ENCODE measurements at regions not wholly inside any gene's neighbourhood (a gene's known extent, or its start where the extent isn't known, plus 50 kb on each side); places are given as distances from the start of the nearest gene placed in this dataset.

DNA sequence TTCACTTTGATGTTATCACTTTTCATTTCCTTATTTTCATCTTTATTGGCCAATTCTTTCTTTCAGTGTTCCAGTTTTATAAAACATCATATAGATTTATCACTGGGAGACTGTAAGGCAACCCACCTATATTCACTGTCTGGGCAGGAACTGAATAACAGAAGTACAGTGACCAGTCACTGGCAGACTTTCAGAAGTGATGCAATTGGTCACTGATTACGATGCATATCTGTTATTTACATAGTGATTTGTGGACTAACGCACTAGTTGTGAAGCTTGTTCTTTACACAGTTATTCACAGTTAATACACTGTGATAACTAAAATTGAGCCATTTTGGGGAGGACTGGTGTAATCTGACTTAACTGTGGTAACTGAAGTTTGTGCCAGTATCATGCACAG lies 190.2 kb upstream of the DPH6 start:
- no peak for DNase-seq

GRCh38 chr15:35737441-35737840 lies 191.5 kb upstream of the DPH6 start:
- DNase-seq: no peak

- DNase-seq: no peak
Observed at GRCh38 chr15:35738370-35738769, 192.4 kb upstream of the DPH6 start.

GRCh38 chr15:35740761-35741160 lies 194.8 kb upstream of the DPH6 start:
- no peak for DNase-seq

DNA sequence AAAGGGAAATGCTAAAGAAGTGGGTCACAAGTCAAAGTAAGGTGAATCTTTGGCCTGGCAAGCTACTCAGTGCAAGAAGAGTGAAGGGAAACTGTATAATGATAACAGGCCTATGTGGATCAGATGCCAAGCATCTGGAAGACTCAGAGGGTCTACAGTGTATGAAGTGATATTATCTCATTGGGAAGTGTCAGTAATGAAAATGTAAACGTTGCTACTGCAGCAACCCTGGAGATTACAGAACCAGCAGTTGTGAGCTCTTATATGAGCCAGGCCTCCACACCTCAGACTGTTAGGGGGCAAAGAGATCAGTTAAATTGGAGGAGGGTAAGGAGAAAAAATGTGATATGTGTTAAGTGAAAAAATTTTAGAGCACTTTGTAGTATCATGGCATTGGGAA lies 195.4 kb upstream of the DPH6 start:
- DNase-seq: no peak

GRCh38 chr15:35741881-35742280 lies 195.9 kb upstream of the DPH6 start:
- no peak for DNase-seq

- no peak for DNase-seq
Observed at GRCh38 chr15:35743321-35743720, 197.4 kb upstream of the DPH6 start.

GRCh38 chr15:35746121-35746520 lies 200.2 kb upstream of the DPH6 start:
- no peak for DNase-seq

DNA sequence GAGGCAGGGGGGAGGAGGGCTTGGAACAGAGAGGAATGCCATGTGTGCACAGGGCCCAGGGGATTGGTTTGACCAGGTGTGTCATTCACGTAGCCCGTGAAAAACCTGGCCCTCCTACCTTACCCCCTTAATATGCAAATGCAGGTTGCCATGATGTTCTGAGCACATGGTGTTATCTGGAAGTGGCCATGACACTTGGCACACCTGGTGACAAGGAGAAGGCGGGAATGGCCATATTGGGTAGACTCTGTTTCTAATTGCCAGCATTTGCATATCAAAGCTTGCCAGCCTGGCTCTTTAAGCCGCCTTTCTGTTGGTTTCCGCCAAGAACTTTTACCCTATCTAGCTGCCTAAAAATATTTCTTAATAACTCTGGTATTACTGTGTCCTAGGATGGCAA lies 202.1 kb upstream of the DPH6 start:
- DNase-seq: no peak

DNA sequence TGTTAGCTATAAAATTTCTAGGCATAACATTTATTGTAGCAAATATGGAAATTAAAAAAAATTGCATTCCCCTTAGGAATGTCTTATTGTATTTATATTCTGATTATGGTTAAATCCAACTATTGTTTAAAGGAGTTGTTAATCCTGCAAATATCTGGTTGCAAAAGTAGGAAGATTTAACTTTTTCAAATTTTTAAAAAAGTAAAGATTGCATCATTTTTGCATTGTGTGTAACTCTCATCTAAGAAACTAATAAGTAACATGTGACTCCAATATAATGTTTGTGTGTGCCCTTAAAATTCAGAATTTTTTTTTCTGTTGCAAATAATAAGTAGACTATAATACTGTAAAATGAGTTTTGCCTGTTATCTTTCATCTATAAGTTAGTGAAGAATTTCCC lies 204.1 kb upstream of the DPH6 start:
- no peak for DNase-seq

DNA sequence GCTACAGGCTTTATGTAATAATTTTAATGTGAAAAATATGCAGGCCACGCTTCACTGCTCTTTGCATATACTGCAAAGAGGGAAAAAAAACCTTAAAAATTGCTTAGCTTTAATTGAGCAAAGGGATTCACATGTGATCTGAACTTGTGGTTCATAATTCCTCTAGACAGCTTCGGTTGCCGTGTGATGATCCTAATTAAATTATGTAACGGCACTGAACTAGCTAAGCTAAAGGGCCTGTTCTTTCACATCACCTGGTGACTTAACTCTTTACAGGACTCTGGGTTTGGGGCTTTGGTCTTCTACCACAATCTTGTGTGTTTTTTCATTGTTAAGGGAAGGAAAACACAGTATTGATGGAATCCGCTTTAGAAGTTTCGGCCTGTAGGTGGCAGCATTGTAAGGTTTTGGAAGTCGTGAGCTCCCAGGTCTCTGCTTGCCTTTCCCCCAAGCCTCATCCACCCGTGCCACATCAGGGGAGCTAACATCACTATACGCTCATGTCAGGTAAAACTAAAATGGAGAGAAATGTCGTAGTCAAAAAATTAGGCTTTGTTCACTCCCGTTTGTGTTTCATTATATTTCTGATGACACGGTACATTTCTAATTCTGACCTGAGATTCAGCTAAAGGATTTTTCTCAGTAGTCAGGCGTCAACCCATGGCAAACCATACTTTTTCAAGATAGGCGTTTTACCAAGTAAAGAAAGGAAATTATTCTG lies 205.6 kb upstream of the DPH6 start:
- DNase-seq: peak; percentile 67

DNA sequence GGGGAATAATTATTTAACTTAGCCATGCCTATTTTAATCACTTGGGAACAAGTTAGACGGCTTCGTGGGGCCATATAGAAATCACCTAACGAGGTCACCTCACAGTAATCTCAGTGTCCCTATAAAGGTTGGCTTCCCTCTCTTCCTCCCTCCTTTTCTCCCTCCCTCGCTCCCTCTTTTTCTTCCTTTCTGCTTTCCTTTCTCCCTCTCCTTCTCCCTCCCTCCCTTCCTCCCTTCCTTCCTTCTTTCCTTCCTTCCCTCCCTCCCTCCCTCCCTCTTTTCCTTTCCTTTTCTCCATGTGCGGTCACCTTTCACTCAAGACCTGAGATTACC lies 206.1 kb upstream of the DPH6 start:
- no peak for DNase-seq

DNA sequence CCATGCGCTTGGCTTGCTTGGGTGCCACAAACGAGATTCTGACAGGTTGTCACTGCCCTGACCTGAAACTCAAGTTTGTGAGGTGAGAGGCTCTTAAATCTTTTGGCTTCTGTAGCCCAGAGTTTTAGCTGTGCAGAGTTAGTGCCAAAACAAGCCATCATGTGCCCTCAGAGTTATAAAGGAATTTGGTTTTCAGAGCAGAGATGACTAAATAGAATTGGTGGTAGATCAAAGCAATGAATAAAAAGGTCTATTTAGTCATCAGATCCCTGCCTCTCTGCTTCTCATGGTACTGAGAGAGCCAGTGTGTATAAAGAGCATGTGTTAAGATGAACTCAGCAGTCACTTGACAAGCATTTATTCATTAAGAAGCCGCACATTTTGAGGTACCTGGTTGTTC lies 207.5 kb upstream of the DPH6 start:
- no peak for DNase-seq

- DNase-seq: no peak
Observed at GRCh38 chr15:35755237-35755802, 209.4 kb upstream of the DPH6 start.

DNA sequence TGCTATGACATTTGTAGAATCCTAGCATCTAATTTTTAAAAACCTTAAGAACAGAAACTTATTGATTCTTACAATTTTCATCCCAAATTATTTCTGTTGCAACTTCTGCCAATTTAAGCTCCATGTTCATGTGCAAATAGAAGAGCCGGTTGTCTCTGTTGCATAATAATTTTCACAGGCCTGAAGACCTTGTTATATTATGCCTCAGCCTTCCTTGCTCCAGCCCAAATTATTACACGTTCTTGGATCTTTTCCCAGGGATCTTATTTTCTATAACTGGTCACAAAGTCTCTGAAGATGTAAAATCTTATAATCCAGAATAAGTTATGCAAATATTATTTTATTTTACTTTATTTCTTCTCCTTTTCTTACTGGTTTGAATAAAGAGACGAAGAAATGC lies 210.7 kb upstream of the DPH6 start:
- DNase-seq: no peak

- DNase-seq: no peak
Observed at GRCh38 chr15:35757361-35757760, 211.4 kb upstream of the DPH6 start.

GRCh38 chr15:35757765-35758164 lies 211.8 kb upstream of the DPH6 start:
- no peak for DNase-seq

- no peak for DNase-seq
Observed at GRCh38 chr15:35764661-35765519, 218.9 kb upstream of the DPH6 start.

DNA sequence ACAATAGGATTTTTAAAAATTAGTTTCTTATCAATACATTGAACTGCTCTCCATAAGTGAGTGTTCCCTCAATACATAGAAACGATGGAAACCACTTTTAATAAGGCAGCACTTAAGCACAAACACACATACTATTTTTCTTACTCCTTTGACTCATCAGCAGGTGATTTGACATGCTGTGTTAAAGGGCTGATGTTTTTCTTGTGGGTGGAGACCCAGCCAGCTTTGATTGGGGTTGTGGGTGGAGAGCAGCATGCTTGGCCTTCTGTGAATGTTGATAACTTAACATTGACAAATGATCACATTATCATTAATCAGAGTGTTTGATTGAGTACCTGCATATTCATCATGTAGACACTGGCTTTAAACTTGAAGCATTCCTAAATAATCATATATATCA lies 223.0 kb upstream of the DPH6 start:
- no peak for DNase-seq

DNA sequence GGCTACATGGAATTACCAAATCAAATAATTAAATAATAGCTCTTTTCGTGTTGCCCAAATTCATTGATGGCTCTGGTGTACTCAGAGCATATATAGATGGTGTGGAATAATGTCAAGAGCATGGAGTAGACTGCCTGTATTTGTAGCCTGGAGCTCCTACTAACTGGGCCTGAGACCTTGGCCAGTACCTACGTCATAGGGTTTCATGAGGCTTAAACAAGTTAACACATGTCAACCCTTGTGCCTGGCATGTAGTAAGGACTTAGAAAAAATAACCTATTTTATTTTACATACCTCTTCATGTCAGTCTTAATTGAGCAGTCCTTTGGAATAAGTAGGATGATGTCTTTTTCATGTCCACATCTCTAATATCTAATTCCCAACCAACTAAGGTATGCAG lies 223.7 kb upstream of the DPH6 start:
- DNase-seq: no peak

DNA sequence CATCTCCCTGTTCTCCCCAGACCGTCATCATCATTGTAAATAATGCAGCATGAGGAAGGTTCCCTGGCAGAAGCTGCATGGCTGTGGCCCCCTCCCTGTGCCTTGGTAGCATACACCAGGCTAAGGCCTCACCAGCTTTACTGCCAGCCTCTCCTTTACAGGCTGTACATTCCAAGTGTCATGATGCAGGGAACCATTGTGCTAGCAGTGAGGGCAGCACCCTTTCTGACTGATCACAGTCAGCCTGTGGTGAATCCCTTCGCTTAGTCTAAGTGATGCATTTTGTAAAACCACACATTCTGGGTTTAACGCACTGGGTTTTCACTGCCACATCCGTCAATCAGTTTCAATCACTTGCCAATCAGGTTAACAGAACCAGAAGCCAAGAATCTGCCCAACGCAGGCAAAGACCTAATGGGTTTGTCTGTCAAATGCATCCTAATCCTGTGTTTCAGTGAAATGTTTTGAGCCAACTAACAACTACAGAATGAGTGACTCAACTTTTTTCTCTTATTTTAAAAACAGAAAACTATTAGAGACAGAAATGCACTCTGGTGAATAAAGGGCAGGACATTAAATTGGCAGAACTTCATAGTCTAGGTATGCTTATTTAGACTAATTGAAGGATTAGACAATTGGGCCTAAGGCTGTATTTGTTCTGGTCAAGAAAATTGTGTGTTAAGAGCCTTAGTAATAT lies 225.9 kb upstream of the DPH6 start:
- DNase-seq: no peak

- DNase-seq: no peak
Observed at GRCh38 chr15:35774653-35775052, 228.7 kb upstream of the DPH6 start.

GRCh38 chr15:35775471-35775870 lies 229.5 kb upstream of the DPH6 start:
- DNase-seq: no peak

- DNase-seq: no peak
Observed at GRCh38 chr15:35777061-35777460, 231.1 kb upstream of the DPH6 start.

Data from left hindlimb (tissue), 1 donor.